ENCODE measurements at regions not wholly inside any gene's neighbourhood (a gene's known extent, or its start where the extent isn't known, plus 50 kb on each side); places are given as distances from the start of the nearest gene placed in this dataset.

- no peak for DNase-seq
Observed at GRCh38 chr14:101123618-101124510, 220.3 kb upstream of the RTL1 start.

DNA sequence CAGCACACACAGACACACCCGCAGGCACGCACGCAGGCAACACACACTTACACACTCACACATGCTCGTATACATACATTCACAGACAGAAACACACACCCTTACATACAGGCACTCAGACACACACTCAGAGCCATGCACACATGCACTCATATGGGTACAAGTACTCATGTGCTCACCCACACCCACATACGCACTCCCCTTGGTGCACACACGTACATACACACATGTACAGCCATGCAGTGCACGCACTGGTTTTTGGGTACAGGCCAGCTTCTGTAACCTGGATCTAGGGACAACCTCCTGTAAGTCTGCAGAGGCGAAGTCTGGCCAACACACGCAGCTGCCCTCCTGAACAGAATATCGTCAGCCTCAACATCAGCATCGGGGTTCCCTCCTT lies 221.3 kb upstream of the RTL1 start:
- no peak for DNase-seq

GRCh38 chr14:101125313-101125712 lies 221.8 kb upstream of the RTL1 start:
- no peak for DNase-seq

DNA sequence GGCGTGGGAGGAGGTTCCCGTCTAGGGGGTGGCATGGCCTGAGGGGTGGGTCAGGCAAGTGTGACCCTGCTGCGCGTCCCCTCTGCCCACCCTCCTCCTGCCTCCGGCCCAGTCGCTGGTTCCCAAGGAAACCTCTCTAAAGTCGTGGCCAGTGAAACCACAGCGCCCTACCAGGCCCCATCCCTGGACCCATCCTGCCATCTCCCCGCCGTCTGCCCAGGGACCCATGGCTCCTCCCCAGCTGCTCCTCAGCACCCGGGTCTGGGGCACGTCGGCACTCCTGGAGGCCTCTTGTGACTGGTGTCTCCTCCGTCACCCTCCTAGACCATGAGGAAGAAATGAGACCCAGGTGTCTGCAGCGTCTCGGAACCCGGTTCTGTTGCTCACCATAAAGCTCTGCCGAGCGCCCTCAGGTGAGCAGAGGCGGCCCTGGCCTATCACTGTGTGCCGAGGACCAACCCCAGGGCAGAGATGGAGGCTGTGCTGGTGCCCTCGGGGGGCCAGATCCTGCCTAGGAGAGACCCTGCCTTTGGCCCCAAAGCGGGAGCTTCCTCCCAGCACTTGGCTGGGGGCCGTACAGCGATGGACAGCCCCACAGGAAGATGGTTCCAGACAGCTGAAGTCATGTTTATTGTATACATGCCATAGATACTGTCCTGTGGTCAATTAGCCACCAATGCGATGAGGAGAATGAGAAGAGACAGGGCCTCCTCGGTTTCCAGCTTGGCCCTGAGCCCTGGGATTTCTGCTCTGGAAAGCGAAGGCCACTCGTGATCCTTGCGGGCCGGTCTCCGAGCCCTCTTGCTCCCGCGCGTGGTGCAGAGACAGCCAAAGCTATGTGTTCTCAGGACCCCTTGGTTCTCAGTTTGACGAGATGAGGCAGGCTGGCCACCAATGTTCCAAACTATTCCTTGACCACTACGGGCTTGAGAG lies 222.5 kb upstream of the RTL1 start:
- DNase-seq = no peak

DNA sequence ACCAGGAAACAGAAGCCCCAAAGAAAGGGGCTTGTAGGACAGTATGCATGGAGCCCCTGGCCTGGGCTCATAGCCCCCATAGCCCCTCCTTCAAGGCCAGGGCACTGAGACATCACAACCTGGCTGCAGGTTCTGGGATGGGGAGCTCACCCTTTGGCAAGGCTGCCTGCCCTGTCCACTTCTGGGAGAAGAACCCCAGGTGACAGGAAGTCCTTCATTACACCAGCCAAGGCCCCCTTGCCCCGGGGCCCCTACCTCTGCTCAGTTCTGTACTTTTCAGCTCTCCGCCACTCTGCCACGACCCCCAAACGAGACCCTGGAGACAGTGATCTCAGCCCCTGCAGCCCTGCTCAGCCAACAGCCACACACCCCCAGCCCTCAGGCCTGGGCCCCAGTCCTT lies 223.2 kb upstream of the RTL1 start:
- DNase-seq = no peak

DNA sequence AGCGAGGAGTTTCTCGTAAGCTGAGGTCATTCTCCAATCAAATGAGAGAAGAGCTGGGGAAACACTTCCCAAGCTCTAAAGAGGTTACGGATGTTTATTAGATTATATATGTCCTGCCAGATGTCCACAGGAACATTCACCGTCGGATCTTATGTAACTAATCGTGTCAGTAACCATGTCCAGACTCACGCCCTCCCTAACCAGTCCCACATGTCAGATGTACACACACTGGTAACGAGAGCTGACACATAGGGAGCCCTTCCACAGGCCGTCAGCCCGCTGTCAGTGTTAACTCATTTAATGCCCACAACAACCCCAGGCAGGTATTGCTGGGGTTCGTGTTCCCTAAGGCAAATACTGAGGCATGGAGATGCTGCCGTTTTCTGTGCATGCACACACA lies 223.7 kb upstream of the RTL1 start:
- DNase-seq = no peak

DNA sequence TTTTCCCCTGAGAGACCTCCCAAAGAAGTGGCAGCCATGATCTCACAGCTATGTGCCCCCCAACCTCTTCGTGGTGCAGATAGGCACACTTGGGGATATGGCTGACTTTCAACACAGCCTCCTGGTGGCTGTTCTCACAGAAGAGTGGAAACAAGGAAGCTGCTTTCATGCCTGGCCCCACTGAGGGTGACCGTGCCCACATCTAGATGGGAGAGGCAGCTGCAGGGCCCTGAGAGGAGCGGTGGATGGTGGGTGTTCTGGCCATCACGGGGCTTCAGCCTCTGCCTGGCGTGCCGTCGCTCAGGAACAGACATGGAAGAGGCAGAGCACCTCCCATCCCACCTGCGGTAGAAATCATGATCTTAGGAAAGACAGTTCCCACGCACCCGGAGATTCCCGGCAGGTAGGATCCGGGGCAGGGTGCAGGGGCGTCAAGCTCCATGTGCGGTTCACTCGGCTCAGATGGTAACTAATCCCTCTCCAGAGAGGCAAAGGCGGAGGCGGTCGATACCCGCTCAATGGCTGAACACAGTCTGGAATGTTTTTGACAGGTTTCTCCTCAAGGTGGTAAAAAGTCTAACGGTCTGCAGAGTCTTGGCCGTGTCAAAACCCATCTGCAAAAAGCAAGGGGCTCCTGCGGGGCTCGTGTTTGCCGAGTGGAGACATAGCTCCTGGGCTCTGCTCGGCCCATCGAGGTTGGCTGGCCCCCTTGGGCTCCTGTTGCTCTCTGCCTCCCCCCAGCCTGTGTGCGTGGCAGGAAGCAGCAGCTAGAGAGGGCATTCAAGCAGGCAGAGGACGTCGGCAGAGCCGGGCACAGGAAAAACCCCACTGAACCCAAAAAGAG lies 225.2 kb upstream of the RTL1 start:
- no peak for DNase-seq

DNA sequence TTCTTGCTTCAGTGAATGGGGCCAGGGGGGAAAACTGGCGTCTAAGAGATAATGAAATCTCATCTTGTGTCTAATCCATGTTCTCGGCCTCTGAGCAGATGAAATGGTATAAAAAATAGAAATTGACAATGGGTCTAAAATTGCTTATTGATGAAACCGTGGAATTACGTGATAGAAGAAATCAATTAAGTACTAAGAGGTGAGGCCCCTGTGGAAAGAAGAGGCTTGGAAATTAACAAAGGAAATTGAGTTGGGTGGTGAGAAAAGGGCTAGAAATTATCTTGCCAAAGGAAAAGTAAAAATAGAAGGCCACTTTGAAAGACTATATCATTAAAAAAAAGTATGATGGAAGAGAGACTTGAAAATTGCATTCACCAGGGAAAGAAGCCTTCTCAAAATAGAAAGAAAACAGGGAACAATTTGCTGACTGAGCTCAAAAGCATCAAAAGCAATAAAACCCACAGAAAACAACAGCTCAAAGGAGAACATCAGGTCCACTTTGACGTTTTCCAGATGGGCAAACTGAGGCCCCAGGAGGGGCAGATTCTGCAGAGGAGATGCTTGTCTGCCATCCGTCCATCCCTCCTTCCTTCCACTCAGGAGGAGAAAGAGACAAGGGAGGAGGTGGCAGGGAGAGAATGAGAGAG lies 226.1 kb upstream of the RTL1 start:
- DNase-seq = no peak

DNA sequence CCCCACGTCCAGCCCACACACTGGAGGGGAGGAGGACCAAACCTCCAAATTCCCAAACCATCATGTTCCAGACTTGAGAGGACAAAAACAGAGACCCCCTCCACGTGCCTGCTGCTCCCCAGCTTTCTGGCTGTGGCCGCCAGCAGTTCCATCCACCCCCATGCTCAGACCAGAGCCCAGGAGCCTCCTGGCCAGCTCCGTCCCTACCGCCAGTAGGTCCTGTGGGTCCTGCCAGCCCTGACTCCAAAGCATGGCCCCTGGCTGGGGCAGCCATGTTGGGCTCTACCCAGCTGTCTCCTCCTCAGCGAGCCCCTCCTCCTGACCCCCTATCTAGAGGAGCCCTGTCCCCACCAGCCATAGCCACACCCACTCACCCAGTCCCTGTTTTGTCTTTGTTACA lies 227.3 kb upstream of the RTL1 start:
- no peak for DNase-seq

- no peak for DNase-seq
Observed at GRCh38 chr14:101131451-101131916, 228.0 kb upstream of the RTL1 start.

GRCh38 chr14:101132051-101132571 lies 228.6 kb upstream of the RTL1 start:
- no peak for DNase-seq

DNA sequence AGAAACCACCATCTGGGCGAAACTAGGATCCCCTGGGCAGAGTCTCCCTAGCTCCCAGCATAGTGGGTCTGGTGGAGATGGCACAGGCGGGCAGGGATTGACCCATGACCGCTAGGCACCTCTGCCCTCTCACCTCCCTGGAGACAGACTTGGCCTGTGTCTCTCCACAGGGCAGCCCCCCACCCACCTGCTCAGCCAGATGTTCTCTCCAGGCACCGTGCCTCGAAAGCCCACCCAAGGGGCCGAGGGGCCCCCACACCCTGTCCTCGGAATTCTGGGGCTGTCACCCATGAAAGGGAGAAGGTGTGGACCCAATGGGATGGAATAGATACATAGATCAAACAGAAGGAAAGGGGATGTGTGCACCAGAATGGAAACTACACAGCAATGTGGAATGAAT lies 229.1 kb upstream of the RTL1 start:
- DNase-seq = no peak

DNA sequence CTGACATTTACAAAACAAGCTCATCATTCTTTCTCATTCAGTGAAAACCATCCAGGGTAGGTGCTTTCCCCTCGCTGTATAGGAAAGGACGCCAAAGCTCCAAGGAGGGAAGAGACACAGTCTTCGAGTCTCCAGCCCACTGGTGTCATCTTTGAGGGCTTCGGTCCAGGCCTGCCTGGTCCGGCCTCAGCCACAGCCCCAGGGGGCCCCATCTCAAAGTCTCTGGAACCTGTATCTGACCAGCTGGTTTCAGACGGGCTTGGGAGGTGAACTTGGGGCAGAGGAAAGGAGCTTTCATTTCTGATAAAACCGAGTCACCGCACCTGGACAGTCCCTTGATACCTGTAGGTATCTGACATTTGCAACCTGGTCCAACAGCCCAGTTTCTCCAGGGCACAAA lies 229.5 kb upstream of the RTL1 start:
- DNase-seq = no peak

- DNase-seq = no peak
Observed at GRCh38 chr14:101134161-101134631, 230.7 kb upstream of the RTL1 start.

- no peak for DNase-seq
Observed at GRCh38 chr14:101134851-101135433, 231.4 kb upstream of the RTL1 start.

DNA sequence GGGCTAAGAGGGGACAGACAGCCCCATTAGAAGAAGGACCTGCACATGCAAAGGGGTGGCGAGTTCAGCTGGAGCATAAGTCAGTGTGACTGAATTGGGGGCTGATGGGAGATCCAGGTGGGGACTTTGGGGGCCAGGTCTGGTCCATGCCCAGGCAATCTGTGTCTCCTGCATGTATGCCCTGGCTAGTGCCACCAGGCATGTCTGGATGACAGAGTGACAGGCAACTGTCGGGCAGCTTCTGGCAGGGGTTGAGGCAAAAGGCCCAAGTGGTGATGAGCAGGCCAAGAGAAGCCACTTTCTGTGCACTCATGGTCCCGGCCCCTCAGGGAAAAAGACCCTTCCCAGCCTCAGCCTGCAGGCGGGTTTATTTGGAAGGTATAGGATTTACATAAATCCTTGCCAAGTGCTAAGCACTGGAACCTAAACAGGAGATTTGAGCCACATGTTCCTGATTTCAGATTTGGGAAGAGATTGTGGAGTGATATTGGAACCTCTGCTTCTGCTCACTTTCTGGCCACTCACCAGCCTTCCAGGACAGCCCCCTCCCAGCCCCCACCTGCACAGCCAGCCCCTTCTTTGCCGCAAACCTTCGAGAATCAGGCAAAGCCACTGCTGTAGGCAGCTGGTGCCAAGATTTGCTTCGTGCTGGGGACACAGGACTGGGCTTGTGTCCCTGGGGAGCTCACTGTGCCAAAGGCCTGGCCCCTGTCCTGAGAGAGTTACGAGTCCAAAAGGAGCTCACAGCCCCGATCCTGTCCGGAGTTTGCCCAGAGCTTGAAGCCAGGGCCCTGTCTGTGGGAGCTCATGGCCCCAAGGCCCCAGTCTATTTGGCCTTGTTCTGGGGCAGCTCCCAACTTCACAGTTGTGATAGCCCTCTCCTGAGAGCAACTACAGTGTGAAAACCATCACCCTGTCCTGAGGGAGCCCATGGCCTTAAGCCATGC lies 232.5 kb upstream of the RTL1 start:
- DNase-seq = no peak

GRCh38 chr14:101137234-101137633 lies 233.7 kb upstream of the RTL1 start:
- DNase-seq = no peak

- no peak for DNase-seq
Observed at GRCh38 chr14:101147848-101148247, 244.3 kb upstream of the RTL1 start.

DNA sequence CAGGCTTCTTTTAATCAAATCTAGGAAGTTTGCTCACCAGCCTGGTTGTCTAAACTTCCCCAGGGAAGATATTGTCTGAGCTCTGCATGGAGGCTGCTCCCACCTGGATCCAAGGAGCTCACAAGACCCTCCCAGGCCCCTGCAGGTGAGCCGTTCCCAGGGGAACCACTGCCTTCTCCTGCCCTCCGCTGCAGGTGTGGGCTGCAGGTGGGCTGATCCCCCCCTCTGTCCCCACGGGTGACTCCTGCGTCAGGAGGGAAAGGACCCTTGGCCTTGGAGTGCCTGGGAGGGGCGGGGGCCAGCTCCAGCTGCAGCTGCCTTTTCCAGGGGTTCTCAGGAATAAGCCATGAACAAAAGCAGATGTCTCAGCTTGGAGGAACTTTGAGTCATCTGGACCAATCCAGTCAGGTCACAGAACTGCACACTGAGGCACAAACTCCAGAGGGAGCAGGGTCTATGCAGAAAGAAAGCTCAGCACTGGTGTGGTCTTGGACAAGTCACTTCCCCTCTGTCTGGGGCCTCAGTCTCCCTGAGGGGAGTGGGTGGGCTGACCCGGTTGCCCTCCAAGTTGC lies 246.6 kb upstream of the RTL1 start:
- DNase-seq = no peak

All from NCI-H1436 (cell line).